OCI-LY7 (cell line): ENCODE measurements at regions not wholly inside any gene's neighbourhood (a gene's known extent, or its start where the extent isn't known, plus 50 kb on each side); places are given as distances from the start of the nearest gene placed in this dataset.

Experiments used
- BruUV-seq: library from RNA; stranded (reverse); fragments of 400-500 nt; replicated peaks from 2 replicates; lab custom pipeline; 2021; lab: Mats Ljungman, UMichigan
- CTCF ChIA-PET: fragments of 300-600 bp; sonication (Branson Sonifier 250); formaldehyde crosslinking; loops from one replicate; lab custom pipeline; 2022; ENCODE audit warnings: antibody characterized with exemption; ENCODE audit not compliant: unreplicated experiment; lab: Charles Lee
- POLR2A ChIA-PET: fragments of 300-600 bp; sonication (Branson Sonifier 250); formaldehyde crosslinking; loops from one replicate; lab custom pipeline; 2022; ENCODE audit warnings: antibody characterized with exemption; lab: Charles Lee
- DNase-seq: peaks from one replicate; pipeline ENCODE4 v3.0.0-alpha.2; 2015; ENCODE audit warnings: low spot score
- H2AFZ ChIP-seq: fragments of 200-600 bp; sonication (generic), shearing (Covaris generic); 2 replicates; pipeline ENCODE4 v1.6.1; 2014; ENCODE audit warnings: mild to moderate bottlenecking, antibody characterized with exemption, low read length, moderate library complexity
- H3K27ac ChIP-seq: fragments of 200-600 bp; sonication (generic); 2 replicates; pipeline ENCODE4 v1.5.1; 2014; ENCODE audit warnings: mixed run types, low read depth, mild to moderate bottlenecking, moderate library complexity, low read length, inconsistent platforms; ENCODE audit not compliant: poor library complexity, severe bottlenecking
- H3K36me3 ChIP-seq: fragments of 200-600 bp; sonication (generic); 2 replicates; pipeline ENCODE4 v1.6.1; 2014; ENCODE audit warnings: mild to moderate bottlenecking, antibody characterized with exemption, low read length, moderate library complexity, mixed read lengths; ENCODE audit not compliant: insufficient read depth
- H3K4me1 ChIP-seq: fragments of 200-600 bp; sonication (generic); 2 replicates; pipeline ENCODE4 v1.5.1; 2014; ENCODE audit warnings: mild to moderate bottlenecking, low read length; ENCODE audit not compliant: insufficient read depth, poor library complexity, severe bottlenecking
- H3K4me2 ChIP-seq: fragments of 200-600 bp; sonication (generic); 2 replicates; pipeline ENCODE4 v1.6.1; 2014; ENCODE audit warnings: mild to moderate bottlenecking, low read length
- H3K4me3 ChIP-seq: fragments of 200-600 bp; sonication (generic); 2 replicates; pipeline ENCODE4 v1.5.1; 2014; ENCODE audit warnings: mild to moderate bottlenecking, low read depth, low read length; ENCODE audit not compliant: poor library complexity, severe bottlenecking
- H3K79me2 ChIP-seq: fragments of 200-600 bp; sonication (generic); 2 replicates; pipeline ENCODE4 v1.6.1; 2016; ENCODE audit warnings: low read depth, mild to moderate bottlenecking, low read length, moderate library complexity, mixed read lengths; ENCODE audit not compliant: insufficient read depth
- H3K9me2 ChIP-seq: fragments of 200-600 bp; sonication (generic); 2 replicates; pipeline ENCODE4 v1.6.1; 2016; ENCODE audit warnings: mild to moderate bottlenecking, low read length, mixed read lengths; ENCODE audit not compliant: insufficient read depth
- H3K9me3 ChIP-seq: fragments of 200-600 bp; sonication (generic); 2 replicates; pipeline ENCODE4 v1.6.1; 2014; ENCODE audit warnings: mild to moderate bottlenecking, mixed run types, low read length, mixed read lengths
- H4K20me1 ChIP-seq: fragments of 200-600 bp; sonication (generic); 2 replicates; pipeline ENCODE4 v1.6.1; 2014; ENCODE audit warnings: mild to moderate bottlenecking, antibody characterized with exemption, low read length, moderate library complexity, mixed read lengths; ENCODE audit not compliant: insufficient read depth
- CTCF ChIP-seq: fragments of 200-600 bp; sonication (generic); conservative IDR thresholded peaks from 2 replicates; pipeline ENCODE4 v1.5.1; 2014; ENCODE audit warnings: mild to moderate bottlenecking, antibody characterized with exemption, low read length, moderate library complexity, mixed read lengths
- EZH2phosphoT487 ChIP-seq: fragments of 200-600 bp; sonication (generic); IDR thresholded peaks from 2 replicates; pipeline ENCODE4 v1.6.1; 2018; ENCODE audit warnings: low read depth, borderline replicate concordance, mild to moderate bottlenecking, mixed run types, antibody characterized with exemption, low read length, moderate library complexity, mixed read lengths
- intact Hi-C: fragments of 100-400 bp; cut with micrococcal nuclease; formaldehyde crosslinking; loops from one replicate; pipeline ENCODE4 v1.10.0; 2022; ENCODE audit not compliant: unreplicated experiment

GRCh38 chr10:121289800-121290199, 308.4 kb downstream of the FGFR2 start:
- CTCF ChIA-PET: no interaction called here
- H3K27ac ChIP-seq: no peak overlapping the region
- no peaks in the 10 kb centered on the region for H3K4me1 ChIP-seq
- H3K36me3 ChIP-seq: no peaks in the 10 kb centered on the region
- H3K9me3 ChIP-seq: no peaks in the 10 kb centered on the region
- no peak overlapping the region for H3K4me2 ChIP-seq
- no TSS peak for BruUV-seq
- no peak for DNase-seq
- H2AFZ ChIP-seq: no peak overlapping the region
- intact Hi-C loops: no loop called here
- H3K9me2 ChIP-seq: no peaks in the 10 kb centered on the region
- H3K79me2 ChIP-seq: no peaks in the 10 kb centered on the region
- no peaks in the 10 kb centered on the region for H4K20me1 ChIP-seq
- TF ChIP-seq CTCF (no peak), EZH2phosphoT487 (no peak)
- no peak overlapping the region for H3K4me3 ChIP-seq
- POLR2A ChIA-PET: no interaction called here

GRCh38 chr10:121290674-121291073, 307.6 kb downstream of the FGFR2 start:
- Histone ChIP-seq H3K79me2 (no peaks in the 10 kb centered on the region), H3K4me1 (no peaks in the 10 kb centered on the region), H3K9me2 (no peaks in the 10 kb centered on the region), H3K4me2 (no peak overlapping the region), H3K36me3 (no peaks in the 10 kb centered on the region), H3K27ac (no peak overlapping the region), H2AFZ (no peak overlapping the region), H4K20me1 (no peaks in the 10 kb centered on the region), H3K9me3 (no peaks in the 10 kb centered on the region), H3K4me3 (no peak overlapping the region)
- CTCF ChIA-PET: no interaction called here
- BruUV-seq: no TSS peak
- no peak for TF ChIP-seq EZH2phosphoT487
- no peak for TF ChIP-seq CTCF
- no peak for DNase-seq
- intact Hi-C loops: no loop called here
- POLR2A ChIA-PET: no interaction called here

GRCh38 chr10:121291376-121291775, 306.9 kb downstream of the FGFR2 start:
- H3K4me2 ChIP-seq: no peak overlapping the region
- no peak overlapping the region for H3K27ac ChIP-seq
- H3K79me2 ChIP-seq: no peaks in the 10 kb centered on the region
- no TSS peak for BruUV-seq
- no peaks in the 10 kb centered on the region for H4K20me1 ChIP-seq
- no peak for DNase-seq
- H3K36me3 ChIP-seq: no peaks in the 10 kb centered on the region
- no peak for TF ChIP-seq CTCF
- TF ChIP-seq EZH2phosphoT487: no peak
- no peaks in the 10 kb centered on the region for H3K9me2 ChIP-seq
- H2AFZ ChIP-seq: no peak overlapping the region
- H3K4me1 ChIP-seq: no peaks in the 10 kb centered on the region
- H3K4me3 ChIP-seq: no peak overlapping the region
- intact Hi-C loops: no loop called here
- POLR2A ChIA-PET: no interaction called here
- H3K9me3 ChIP-seq: no peaks in the 10 kb centered on the region
- CTCF ChIA-PET: no interaction called here
